ENCODE measurements at regions not wholly inside any gene's neighbourhood (a gene's known extent, or its start where the extent isn't known, plus 50 kb on each side); places are given as distances from the start of the nearest gene placed in this dataset.
"Not testable (repeated sequence)": the region's sequence is repeated elsewhere in the genome, so short reads cannot be mapped to it uniquely, and the experiment has no call there.

DNA sequence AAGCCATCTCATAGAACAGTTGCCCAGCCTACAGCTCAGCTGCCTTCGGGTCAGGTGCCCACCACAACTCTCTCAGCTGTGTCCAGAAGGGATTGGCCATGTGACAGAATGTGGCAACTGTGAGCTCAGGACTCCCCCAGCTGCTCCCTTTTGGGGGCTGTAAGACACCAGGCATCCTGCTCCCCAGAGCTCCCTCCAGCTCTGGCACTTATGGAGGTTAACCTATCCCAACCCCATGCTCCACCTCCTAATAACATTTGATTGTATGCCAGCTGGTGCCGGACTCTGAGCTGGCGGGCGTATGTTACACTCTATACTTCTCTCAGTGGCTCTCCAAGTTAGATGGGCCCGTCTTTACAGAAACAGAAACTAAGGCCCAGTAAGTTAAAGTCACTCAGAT is 222.8 kb downstream of the FAM43A start:
- no peak overlapping the region for H3K4me2 ChIP-seq (ENCODE audit: insufficient read depth, low read length)
- peaks cover 9% of the 10 kb centered on the region for H3K27me3 ChIP-seq (ENCODE audit: insufficient read depth, low read length, poor library complexity)
- H3K79me2 ChIP-seq (ENCODE audit: insufficient read depth, low read length): no peaks in the 10 kb centered on the region
- H4K20me1 ChIP-seq (ENCODE audit: insufficient read depth, low read length): no peaks in the 10 kb centered on the region
- no peak for DNase-seq
- no peaks in the 10 kb centered on the region for H3K36me3 ChIP-seq (ENCODE audit: insufficient read depth, low read length)
- TF ChIP-seq EZH2 (IDR thresholded peaks at IDR 0.05; ENCODE audit: borderline replicate concordance, low read depth, low read length, severe bottlenecking): no peak
- TF ChIP-seq, protein P1, sequence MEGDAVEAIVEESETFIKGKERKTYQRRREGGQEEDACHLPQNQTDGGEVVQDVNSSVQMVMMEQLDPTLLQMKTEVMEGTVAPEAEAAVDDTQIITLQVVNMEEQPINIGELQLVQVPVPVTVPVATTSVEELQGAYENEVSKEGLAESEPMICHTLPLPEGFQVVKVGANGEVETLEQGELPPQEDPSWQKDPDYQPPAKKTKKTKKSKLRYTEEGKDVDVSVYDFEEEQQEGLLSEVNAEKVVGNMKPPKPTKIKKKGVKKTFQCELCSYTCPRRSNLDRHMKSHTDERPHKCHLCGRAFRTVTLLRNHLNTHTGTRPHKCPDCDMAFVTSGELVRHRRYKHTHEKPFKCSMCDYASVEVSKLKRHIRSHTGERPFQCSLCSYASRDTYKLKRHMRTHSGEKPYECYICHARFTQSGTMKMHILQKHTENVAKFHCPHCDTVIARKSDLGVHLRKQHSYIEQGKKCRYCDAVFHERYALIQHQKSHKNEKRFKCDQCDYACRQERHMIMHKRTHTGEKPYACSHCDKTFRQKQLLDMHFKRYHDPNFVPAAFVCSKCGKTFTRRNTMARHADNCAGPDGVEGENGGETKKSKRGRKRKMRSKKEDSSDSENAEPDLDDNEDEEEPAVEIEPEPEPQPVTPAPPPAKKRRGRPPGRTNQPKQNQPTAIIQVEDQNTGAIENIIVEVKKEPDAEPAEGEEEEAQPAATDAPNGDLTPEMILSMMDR (IDR thresholded peaks at IDR 0.05; ENCODE audit: borderline replicate concordance, extremely low read depth, low read length, poor library complexity, severe bottlenecking): no peak
- no peak overlapping the region for H3K27ac ChIP-seq (ENCODE audit: low read length)
- H3K4me3 ChIP-seq (ENCODE audit: low read depth in 1 of 2, low read length in 2 of 2): no peak overlapping the region
- no peak for ATAC-seq (ENCODE audit: insufficient read depth, low read depth)
- H3K9me3 ChIP-seq (ENCODE audit: insufficient read depth, low read length, severe bottlenecking): no peaks in the 10 kb centered on the region
- no peak overlapping the region for H3K9ac ChIP-seq (ENCODE audit: low read depth, low read length)
- H3K4me1 ChIP-seq (ENCODE audit: insufficient read depth, low read length): no peaks in the 10 kb centered on the region
- H2AFZ ChIP-seq (ENCODE audit: low read depth, low read length): no peak overlapping the region

GRCh38 chr3:194908972-194909371 is 223.3 kb downstream of the FAM43A start:
- Histone ChIP-seq H3K9me3 (ENCODE audit: insufficient read depth, low read length, severe bottlenecking) (no peaks in the 10 kb centered on the region), H3K4me1 (ENCODE audit: insufficient read depth, low read length) (no peaks in the 10 kb centered on the region), H3K4me2 (ENCODE audit: insufficient read depth, low read length) (no peak overlapping the region), H4K20me1 (ENCODE audit: insufficient read depth, low read length) (no peaks in the 10 kb centered on the region), H3K9ac (ENCODE audit: low read depth, low read length) (no peak overlapping the region), H3K79me2 (ENCODE audit: insufficient read depth, low read length) (no peaks in the 10 kb centered on the region), H2AFZ (ENCODE audit: low read depth, low read length) (no peak overlapping the region), H3K27ac (ENCODE audit: low read length) (no peak overlapping the region), H3K4me3 (ENCODE audit: low read depth in 1 of 2, low read length in 2 of 2) (no peak overlapping the region), H3K27me3 (ENCODE audit: insufficient read depth, low read length, poor library complexity) (peaks cover 9% of the 10 kb centered on the region), H3K36me3 (ENCODE audit: insufficient read depth, low read length) (no peaks in the 10 kb centered on the region)
- ATAC-seq (ENCODE audit: insufficient read depth, low read depth) (no peak), DNase-seq (no peak)
- TF ChIP-seq EZH2 (IDR thresholded peaks at IDR 0.05; ENCODE audit: borderline replicate concordance, low read depth, low read length, severe bottlenecking): no peak
- TF ChIP-seq, protein P1 (IDR thresholded peaks at IDR 0.05; ENCODE audit: borderline replicate concordance, extremely low read depth, low read length, poor library complexity, severe bottlenecking): no peak

DNA sequence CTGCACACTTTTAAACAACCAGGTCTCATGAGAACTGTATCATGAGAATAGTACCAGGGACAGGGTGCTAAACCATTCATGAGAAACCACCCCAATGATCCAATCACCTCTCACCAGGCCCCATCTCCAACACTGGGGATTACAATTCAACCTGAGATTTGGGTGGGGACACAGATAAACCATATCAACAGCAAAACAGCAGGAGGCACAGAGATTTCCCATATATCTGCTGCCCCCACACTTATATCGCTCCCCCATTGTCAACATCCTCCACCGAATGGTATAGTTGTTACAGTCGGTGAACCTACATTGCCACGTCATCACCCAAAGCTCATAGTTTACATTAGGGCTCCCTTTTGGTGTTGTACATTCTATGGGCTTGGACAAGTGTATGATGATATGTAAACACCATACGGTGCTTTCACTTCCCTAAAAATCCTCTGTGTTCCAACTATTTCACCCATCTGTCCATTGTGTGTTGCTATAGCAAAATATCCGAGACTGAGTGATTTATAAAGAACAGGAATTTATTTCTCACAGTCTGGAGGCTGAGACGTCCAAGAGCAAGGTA is 224.8 kb downstream of the FAM43A start:
- Histone ChIP-seq H3K9me3 (ENCODE audit: insufficient read depth, low read length, severe bottlenecking) (no peaks in the 10 kb centered on the region), H3K4me3 (ENCODE audit: low read depth in 1 of 2, low read length in 2 of 2) (no peak overlapping the region), H3K36me3 (ENCODE audit: insufficient read depth, low read length) (no peaks in the 10 kb centered on the region), H3K27me3 (ENCODE audit: insufficient read depth, low read length, poor library complexity) (peaks cover 9% of the 10 kb centered on the region), H4K20me1 (ENCODE audit: insufficient read depth, low read length) (no peaks in the 10 kb centered on the region), H3K27ac (ENCODE audit: low read length) (no peak overlapping the region), H3K4me2 (ENCODE audit: insufficient read depth, low read length) (no peak overlapping the region), H3K4me1 (ENCODE audit: insufficient read depth, low read length) (no peaks in the 10 kb centered on the region), H3K79me2 (ENCODE audit: insufficient read depth, low read length) (no peaks in the 10 kb centered on the region), H3K9ac (ENCODE audit: low read depth, low read length) (no peak overlapping the region), H2AFZ (ENCODE audit: low read depth, low read length) (no peak overlapping the region)
- ATAC-seq (ENCODE audit: insufficient read depth, low read depth): no peak
- no peak for DNase-seq
- no peak for TF ChIP-seq EZH2 (IDR thresholded peaks at IDR 0.05; ENCODE audit: borderline replicate concordance, low read depth, low read length, severe bottlenecking)
- TF ChIP-seq, protein P1 (IDR thresholded peaks at IDR 0.05; ENCODE audit: borderline replicate concordance, extremely low read depth, low read length, poor library complexity, severe bottlenecking): no peak

- no peaks in the 10 kb centered on the region for H3K9me3 ChIP-seq (ENCODE audit: insufficient read depth, low read length, severe bottlenecking)
- no peaks in the 10 kb centered on the region for H3K36me3 ChIP-seq (ENCODE audit: insufficient read depth, low read length)
- no peak overlapping the region for H3K4me3 ChIP-seq (ENCODE audit: low read depth in 1 of 2, low read length in 2 of 2)
- no peak overlapping the region for H3K4me2 ChIP-seq (ENCODE audit: insufficient read depth, low read length)
- TF ChIP-seq EZH2 (IDR thresholded peaks at IDR 0.05; ENCODE audit: borderline replicate concordance, low read depth, low read length, severe bottlenecking): no peak
- TF ChIP-seq, protein P1 (IDR thresholded peaks at IDR 0.05; ENCODE audit: borderline replicate concordance, extremely low read depth, low read length, poor library complexity, severe bottlenecking): no peak
- H3K9ac ChIP-seq (ENCODE audit: low read depth, low read length): no peak overlapping the region
- no peak overlapping the region for H2AFZ ChIP-seq (ENCODE audit: low read depth, low read length)
- no peaks in the 10 kb centered on the region for H3K79me2 ChIP-seq (ENCODE audit: insufficient read depth, low read length)
- H3K4me1 ChIP-seq (ENCODE audit: insufficient read depth, low read length): no peaks in the 10 kb centered on the region
- DNase-seq: no peak
- no peaks in the 10 kb centered on the region for H4K20me1 ChIP-seq (ENCODE audit: insufficient read depth, low read length)
- no peak overlapping the region for H3K27ac ChIP-seq (ENCODE audit: low read length)
- no peak for ATAC-seq (ENCODE audit: insufficient read depth, low read depth)
- peaks cover 11% of the 10 kb centered on the region for H3K27me3 ChIP-seq (ENCODE audit: insufficient read depth, low read length, poor library complexity)
Measured at GRCh38 chr3:194913316-194913715, 227.6 kb downstream of the FAM43A start.

GRCh38 chr3:194924889-194925288 is 239.2 kb downstream of the FAM43A start:
- H3K27me3 ChIP-seq (ENCODE audit: insufficient read depth, low read length, poor library complexity): peaks cover 10% of the 10 kb centered on the region
- H3K4me3 ChIP-seq (ENCODE audit: low read depth in 1 of 2, low read length in 2 of 2); H4K20me1 ChIP-seq (ENCODE audit: insufficient read depth, low read length); H3K9me3 ChIP-seq (ENCODE audit: insufficient read depth, low read length, severe bottlenecking); ATAC-seq (ENCODE audit: insufficient read depth, low read depth); H3K4me2 ChIP-seq (ENCODE audit: insufficient read depth, low read length); H3K79me2 ChIP-seq (ENCODE audit: insufficient read depth, low read length); H2AFZ ChIP-seq (ENCODE audit: low read depth, low read length); H3K4me1 ChIP-seq (ENCODE audit: insufficient read depth, low read length); DNase-seq; H3K9ac ChIP-seq (ENCODE audit: low read depth, low read length); H3K36me3 ChIP-seq (ENCODE audit: insufficient read depth, low read length); H3K27ac ChIP-seq (ENCODE audit: low read length): not testable (repeated sequence)
